ENCODE measurements at regions not wholly inside any gene's neighbourhood (a gene's known extent, or its start where the extent isn't known, plus 50 kb on each side); places are given as distances from the start of the nearest gene placed in this dataset.

GRCh38 chr15:62510791-62511190, 345.7 kb upstream of the C2CD4B start:
- H3K36me3 ChIP-seq (ENCODE audit: insufficient read depth, low read length), result no peaks in the 10 kb centered on the region
- H3K27ac ChIP-seq (ENCODE audit: low read depth, low read length, poor library complexity, severe bottlenecking), result no peak overlapping the region
- H3K4me2 ChIP-seq (ENCODE audit: low read length), result no peak overlapping the region
- CTCF ChIA-PET (ENCODE audit: unreplicated experiment), result no interaction called here
- H3K79me2 ChIP-seq (ENCODE audit: insufficient read depth, low read depth, low read length), result no peaks in the 10 kb centered on the region
- no peaks in the 10 kb centered on the region for H3K4me1 ChIP-seq (ENCODE audit: insufficient read depth, low read length, poor library complexity, severe bottlenecking)
- intact Hi-C loops (cut with micrococcal nuclease; ENCODE audit: unreplicated experiment), result no loop called here
- BruUV-seq (replicated peaks), result no TSS peak
- no peak overlapping the region for H3K4me3 ChIP-seq (ENCODE audit: low read depth, low read length, poor library complexity, severe bottlenecking)
- H2AFZ ChIP-seq (ENCODE audit: low read length), result no peak overlapping the region
- DNase-seq (ENCODE audit: low spot score), result no peak
- H3K9me3 ChIP-seq (ENCODE audit: low read length), result no peaks in the 10 kb centered on the region
- no peaks in the 10 kb centered on the region for H3K9me2 ChIP-seq (ENCODE audit: insufficient read depth, low read length)
- POLR2A ChIA-PET, result no interaction called here
- H4K20me1 ChIP-seq (ENCODE audit: insufficient read depth, low read length), result no peaks in the 10 kb centered on the region; the same call in 1 of the 2 replicates
- TF ChIP-seq CTCF (conservative IDR thresholded peaks at IDR 0.05; ENCODE audit: low read length) (no peak), EZH2phosphoT487 (IDR thresholded peaks at IDR 0.05; ENCODE audit: borderline replicate concordance, low read depth, low read length) (no peak)

- intact Hi-C loops (cut with micrococcal nuclease; ENCODE audit: unreplicated experiment), result no loop called here
- Histone ChIP-seq H2AFZ (ENCODE audit: low read length) (no peak overlapping the region), H3K4me2 (ENCODE audit: low read length) (no peak overlapping the region), H3K9me2 (ENCODE audit: insufficient read depth, low read length) (no peaks in the 10 kb centered on the region), H3K79me2 (ENCODE audit: insufficient read depth, low read depth, low read length) (no peaks in the 10 kb centered on the region), H4K20me1 (ENCODE audit: insufficient read depth, low read length) (no peaks in the 10 kb centered on the region), H3K4me3 (ENCODE audit: low read depth, low read length, poor library complexity, severe bottlenecking) (no peak overlapping the region), H3K4me1 (ENCODE audit: insufficient read depth, low read length, poor library complexity, severe bottlenecking) (no peaks in the 10 kb centered on the region), H3K27ac (ENCODE audit: low read depth, low read length, poor library complexity, severe bottlenecking) (no peak overlapping the region), H3K36me3 (ENCODE audit: insufficient read depth, low read length) (no peaks in the 10 kb centered on the region), H3K9me3 (ENCODE audit: low read length) (no peaks in the 10 kb centered on the region)
- CTCF ChIA-PET (ENCODE audit: unreplicated experiment), result no interaction called here
- DNase-seq (ENCODE audit: low spot score), result no peak
- no TSS peak for BruUV-seq (replicated peaks)
- TF ChIP-seq CTCF (conservative IDR thresholded peaks at IDR 0.05; ENCODE audit: low read length), result no peak
- TF ChIP-seq EZH2phosphoT487 (IDR thresholded peaks at IDR 0.05; ENCODE audit: borderline replicate concordance, low read depth, low read length), result no peak
- POLR2A ChIA-PET, result interaction anchor here (0.5 kb wide), 1 partner anchor 119 kb away, joined by 3 read pairs; no protein-coding TSS in a partner anchor
Measured at GRCh38 chr15:62512904-62513303, 347.8 kb upstream of the C2CD4B start.

GRCh38 chr15:62513893-62514292, 348.8 kb upstream of the C2CD4B start:
- no peak for TF ChIP-seq CTCF (conservative IDR thresholded peaks at IDR 0.05; ENCODE audit: low read length)
- TF ChIP-seq EZH2phosphoT487 (IDR thresholded peaks at IDR 0.05; ENCODE audit: borderline replicate concordance, low read depth, low read length), result no peak
- Histone ChIP-seq H2AFZ (ENCODE audit: low read length) (no peak overlapping the region), H3K79me2 (ENCODE audit: insufficient read depth, low read depth, low read length) (no peaks in the 10 kb centered on the region), H3K4me2 (ENCODE audit: low read length) (no peak overlapping the region), H3K9me3 (ENCODE audit: low read length) (no peaks in the 10 kb centered on the region), H3K4me3 (ENCODE audit: low read depth, low read length, poor library complexity, severe bottlenecking) (no peak overlapping the region), H3K27ac (ENCODE audit: low read depth, low read length, poor library complexity, severe bottlenecking) (no peak overlapping the region), H3K36me3 (ENCODE audit: insufficient read depth, low read length) (no peaks in the 10 kb centered on the region), H3K9me2 (ENCODE audit: insufficient read depth, low read length) (no peaks in the 10 kb centered on the region), H4K20me1 (ENCODE audit: insufficient read depth, low read length) (no peaks in the 10 kb centered on the region), H3K4me1 (ENCODE audit: insufficient read depth, low read length, poor library complexity, severe bottlenecking) (no peaks in the 10 kb centered on the region)
- DNase-seq (ENCODE audit: low spot score), result no peak
- ChIA-PET POLR2A (no interaction called here), CTCF (ENCODE audit: unreplicated experiment) (no interaction called here)
- BruUV-seq (replicated peaks), result no TSS peak
- intact Hi-C loops (cut with micrococcal nuclease; ENCODE audit: unreplicated experiment), result no loop called here
